OCI-LY7 (cell line): ENCODE measurements at regions not wholly inside any gene's neighbourhood (a gene's known extent, or its start where the extent isn't known, plus 50 kb on each side); places are given as distances from the start of the nearest gene placed in this dataset.

Experiments used
- BruUV-seq: library from RNA; stranded (reverse); fragments of 400-500 nt; replicated peaks from 2 replicates; lab custom pipeline; 2021; lab: Mats Ljungman, UMichigan
- CTCF ChIA-PET: fragments of 300-600 bp; sonication (Branson Sonifier 250); formaldehyde crosslinking; loops from one replicate; lab custom pipeline; 2022; ENCODE audit warnings: antibody characterized with exemption; ENCODE audit not compliant: unreplicated experiment; lab: Charles Lee
- POLR2A ChIA-PET: fragments of 300-600 bp; sonication (Branson Sonifier 250); formaldehyde crosslinking; loops from one replicate; lab custom pipeline; 2022; ENCODE audit warnings: antibody characterized with exemption; lab: Charles Lee
- DNase-seq: peaks from one replicate; pipeline ENCODE4 v3.0.0-alpha.2; 2015; ENCODE audit warnings: low spot score
- H2AFZ ChIP-seq: fragments of 200-600 bp; sonication (generic), shearing (Covaris generic); 2 replicates; pipeline ENCODE4 v1.6.1; 2014; ENCODE audit warnings: mild to moderate bottlenecking, antibody characterized with exemption, low read length, moderate library complexity
- H3K27ac ChIP-seq: fragments of 200-600 bp; sonication (generic); 2 replicates; pipeline ENCODE4 v1.5.1; 2014; ENCODE audit warnings: mixed run types, low read depth, mild to moderate bottlenecking, moderate library complexity, low read length, inconsistent platforms; ENCODE audit not compliant: poor library complexity, severe bottlenecking
- H3K36me3 ChIP-seq: fragments of 200-600 bp; sonication (generic); 2 replicates; pipeline ENCODE4 v1.6.1; 2014; ENCODE audit warnings: mild to moderate bottlenecking, antibody characterized with exemption, low read length, moderate library complexity, mixed read lengths; ENCODE audit not compliant: insufficient read depth
- H3K4me1 ChIP-seq: fragments of 200-600 bp; sonication (generic); 2 replicates; pipeline ENCODE4 v1.5.1; 2014; ENCODE audit warnings: mild to moderate bottlenecking, low read length; ENCODE audit not compliant: insufficient read depth, poor library complexity, severe bottlenecking
- H3K4me2 ChIP-seq: fragments of 200-600 bp; sonication (generic); 2 replicates; pipeline ENCODE4 v1.6.1; 2014; ENCODE audit warnings: mild to moderate bottlenecking, low read length
- H3K4me3 ChIP-seq: fragments of 200-600 bp; sonication (generic); 2 replicates; pipeline ENCODE4 v1.5.1; 2014; ENCODE audit warnings: mild to moderate bottlenecking, low read depth, low read length; ENCODE audit not compliant: poor library complexity, severe bottlenecking
- H3K79me2 ChIP-seq: fragments of 200-600 bp; sonication (generic); 2 replicates; pipeline ENCODE4 v1.6.1; 2016; ENCODE audit warnings: low read depth, mild to moderate bottlenecking, low read length, moderate library complexity, mixed read lengths; ENCODE audit not compliant: insufficient read depth
- H3K9me2 ChIP-seq: fragments of 200-600 bp; sonication (generic); 2 replicates; pipeline ENCODE4 v1.6.1; 2016; ENCODE audit warnings: mild to moderate bottlenecking, low read length, mixed read lengths; ENCODE audit not compliant: insufficient read depth
- H3K9me3 ChIP-seq: fragments of 200-600 bp; sonication (generic); 2 replicates; pipeline ENCODE4 v1.6.1; 2014; ENCODE audit warnings: mild to moderate bottlenecking, mixed run types, low read length, mixed read lengths
- H4K20me1 ChIP-seq: fragments of 200-600 bp; sonication (generic); 2 replicates; pipeline ENCODE4 v1.6.1; 2014; ENCODE audit warnings: mild to moderate bottlenecking, antibody characterized with exemption, low read length, moderate library complexity, mixed read lengths; ENCODE audit not compliant: insufficient read depth
- CTCF ChIP-seq: fragments of 200-600 bp; sonication (generic); conservative IDR thresholded peaks from 2 replicates; pipeline ENCODE4 v1.5.1; 2014; ENCODE audit warnings: mild to moderate bottlenecking, antibody characterized with exemption, low read length, moderate library complexity, mixed read lengths
- EZH2phosphoT487 ChIP-seq: fragments of 200-600 bp; sonication (generic); IDR thresholded peaks from 2 replicates; pipeline ENCODE4 v1.6.1; 2018; ENCODE audit warnings: low read depth, borderline replicate concordance, mild to moderate bottlenecking, mixed run types, antibody characterized with exemption, low read length, moderate library complexity, mixed read lengths
- intact Hi-C: fragments of 100-400 bp; cut with micrococcal nuclease; formaldehyde crosslinking; loops from one replicate; pipeline ENCODE4 v1.10.0; 2022; ENCODE audit not compliant: unreplicated experiment

- no peaks in the 10 kb centered on the region for H3K4me1 ChIP-seq
- H3K36me3 ChIP-seq, result no peaks in the 10 kb centered on the region
- no peak overlapping the region for H3K4me3 ChIP-seq
- H3K9me3 ChIP-seq, result no peaks in the 10 kb centered on the region
- no peak for DNase-seq
- POLR2A ChIA-PET, result no interaction called here
- CTCF ChIA-PET, result no interaction called here
- H2AFZ ChIP-seq, result no peak overlapping the region
- no peaks in the 10 kb centered on the region for H3K79me2 ChIP-seq
- no peak overlapping the region for H3K27ac ChIP-seq
- TF ChIP-seq EZH2phosphoT487 (no peak), CTCF (no peak)
- intact Hi-C loops, result no loop called here
- BruUV-seq, result no TSS peak
- no peaks in the 10 kb centered on the region for H3K9me2 ChIP-seq
- H3K4me2 ChIP-seq, result no peak overlapping the region
- H4K20me1 ChIP-seq, result no peaks in the 10 kb centered on the region
These were observed 251.0 kb upstream of the NRSN1 start for GRCh38 chr6:23875006-23875405.

GRCh38 chr6:23879816-23880215 lies 246.2 kb upstream of the NRSN1 start:
- CTCF ChIA-PET, result no interaction called here
- no peak overlapping the region for H2AFZ ChIP-seq
- BruUV-seq, result no TSS peak
- no peaks in the 10 kb centered on the region for H3K9me2 ChIP-seq
- H3K27ac ChIP-seq, result no peak overlapping the region
- no peak overlapping the region for H3K4me2 ChIP-seq
- no peaks in the 10 kb centered on the region for H3K36me3 ChIP-seq
- intact Hi-C loops, result no loop called here
- no peaks in the 10 kb centered on the region for H3K4me1 ChIP-seq
- no peak for DNase-seq
- no peak overlapping the region for H3K4me3 ChIP-seq
- H3K9me3 ChIP-seq, result no peaks in the 10 kb centered on the region
- TF ChIP-seq CTCF, result no peak
- TF ChIP-seq EZH2phosphoT487, result no peak
- H4K20me1 ChIP-seq, result no peaks in the 10 kb centered on the region
- POLR2A ChIA-PET, result interaction anchor here (0.6 to 1.1 kb wide), 2 partner anchors 16 to 64 kb away, joined by 3 read pairs; no protein-coding TSS in a partner anchor
- no peaks in the 10 kb centered on the region for H3K79me2 ChIP-seq

GRCh38 chr6:23890543-23891227 lies 235.3 kb upstream of the NRSN1 start:
- no peak overlapping the region for H3K4me2 ChIP-seq
- no peak overlapping the region for H3K27ac ChIP-seq
- H3K79me2 ChIP-seq, result no peaks in the 10 kb centered on the region
- TF ChIP-seq CTCF (no peak), EZH2phosphoT487 (no peak)
- CTCF ChIA-PET, result no interaction called here
- no peak for DNase-seq
- no peaks in the 10 kb centered on the region for H3K9me2 ChIP-seq
- H3K36me3 ChIP-seq, result no peaks in the 10 kb centered on the region
- no peaks in the 10 kb centered on the region for H4K20me1 ChIP-seq
- intact Hi-C loops, result no loop called here
- POLR2A ChIA-PET, result interaction anchor here (0.5 kb wide), 1 partner anchor 20 kb away, joined by 3 read pairs; no protein-coding TSS in a partner anchor
- no peak overlapping the region for H2AFZ ChIP-seq
- no TSS peak for BruUV-seq
- no peak overlapping the region for H3K4me3 ChIP-seq
- no peaks in the 10 kb centered on the region for H3K9me3 ChIP-seq
- no peaks in the 10 kb centered on the region for H3K4me1 ChIP-seq
